Prostate gland (tissue), 2 donors: ENCODE measurements at regions not wholly inside any gene's neighbourhood (a gene's known extent, or its start where the extent isn't known, plus 50 kb on each side); places are given as distances from the start of the nearest gene placed in this dataset.
"Not testable (repeated sequence)": the region's sequence is repeated elsewhere in the genome, so short reads cannot be mapped to it uniquely, and the experiment has no call there.

Source experiments
- POLR2A ChIP-seq: fragments of 450-650 bp; IDR thresholded peaks from one replicate; pipeline ENCODE4 v1.6.1; 2016; ENCODE audit warnings: antibody characterized with exemption, mild to moderate bottlenecking
- POLR2AphosphoS5 ChIP-seq: sonication (generic); formaldehyde crosslinking; IDR thresholded peaks from one replicate; pipeline ENCODE4 v1.6.1; 2017; ENCODE audit warnings: antibody characterized with exemption
- TF ChIP-seq, protein P1 (sequence below), 4 experiments: fragments of 200-600 bp in 2 of 4; fragments of 450-650 bp in 2 of 4; sonication (generic) in 2 of 4; IDR thresholded peaks; 1 replicate in 3 of 4; 2 replicates in 1 of 4; pipeline ENCODE4 v1.5.1; 2016 to 2019; ENCODE audit warnings: antibody characterized with exemption in 4 of 4, mild to moderate bottlenecking in 2 of 4, moderate library complexity in 2 of 4

DNA sequence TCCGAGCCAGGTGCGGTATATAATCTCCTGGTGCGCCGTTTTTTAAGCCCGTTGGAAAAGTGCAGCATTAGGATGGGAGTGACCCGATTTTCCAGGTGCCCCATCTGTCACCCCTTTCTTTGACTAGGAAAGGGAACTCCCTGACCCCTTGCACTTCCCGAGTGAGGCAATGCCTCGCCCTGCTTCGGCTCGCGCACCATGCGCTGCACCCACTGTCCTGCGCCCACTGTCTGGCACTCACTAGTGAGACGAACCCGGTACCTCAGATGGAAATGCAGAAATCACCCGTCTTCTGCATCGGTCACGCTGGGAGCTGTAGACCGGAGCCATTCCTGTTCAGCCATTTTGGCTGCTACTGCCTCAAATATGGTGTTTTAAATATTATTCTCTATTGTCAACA lies 198.0 kb downstream of the MEIS1 start:
- TF ChIP-seq, protein P1, sequence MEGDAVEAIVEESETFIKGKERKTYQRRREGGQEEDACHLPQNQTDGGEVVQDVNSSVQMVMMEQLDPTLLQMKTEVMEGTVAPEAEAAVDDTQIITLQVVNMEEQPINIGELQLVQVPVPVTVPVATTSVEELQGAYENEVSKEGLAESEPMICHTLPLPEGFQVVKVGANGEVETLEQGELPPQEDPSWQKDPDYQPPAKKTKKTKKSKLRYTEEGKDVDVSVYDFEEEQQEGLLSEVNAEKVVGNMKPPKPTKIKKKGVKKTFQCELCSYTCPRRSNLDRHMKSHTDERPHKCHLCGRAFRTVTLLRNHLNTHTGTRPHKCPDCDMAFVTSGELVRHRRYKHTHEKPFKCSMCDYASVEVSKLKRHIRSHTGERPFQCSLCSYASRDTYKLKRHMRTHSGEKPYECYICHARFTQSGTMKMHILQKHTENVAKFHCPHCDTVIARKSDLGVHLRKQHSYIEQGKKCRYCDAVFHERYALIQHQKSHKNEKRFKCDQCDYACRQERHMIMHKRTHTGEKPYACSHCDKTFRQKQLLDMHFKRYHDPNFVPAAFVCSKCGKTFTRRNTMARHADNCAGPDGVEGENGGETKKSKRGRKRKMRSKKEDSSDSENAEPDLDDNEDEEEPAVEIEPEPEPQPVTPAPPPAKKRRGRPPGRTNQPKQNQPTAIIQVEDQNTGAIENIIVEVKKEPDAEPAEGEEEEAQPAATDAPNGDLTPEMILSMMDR (IDR thresholded peaks at IDR 0.05): not testable (repeated sequence)
- TF ChIP-seq POLR2A, POLR2AphosphoS5: not testable (repeated sequence)
